Stomach (tissue), 4 donors: ENCODE measurements at regions not wholly inside any gene's neighbourhood (a gene's known extent, or its start where the extent isn't known, plus 50 kb on each side); places are given as distances from the start of the nearest gene placed in this dataset.

ENCODE experiments used
- CTCF ChIP-seq, 7 experiments: fragments of 450-650 bp in 4 of 7; fragments of 200-600 bp in 3 of 7; sonication (generic) in 3 of 7; IDR thresholded peaks; one replicate each; pipeline ENCODE4 v1.5.1; 2016 to 2019; ENCODE audit warnings: antibody characterized with exemption in 7 of 7, control low read depth in 2 of 7, mild to moderate bottlenecking in 1 of 7
- EP300 ChIP-seq: sonication (generic); formaldehyde crosslinking; IDR thresholded peaks from one replicate; pipeline ENCODE4 v1.6.1; 2017; ENCODE audit warnings: antibody characterized with exemption
- POLR2A ChIP-seq, 4 donors: fragments of 450-650 bp; IDR thresholded peaks; one replicate each; pipeline ENCODE4 v1.6.1; 2016; ENCODE audit warnings: antibody characterized with exemption in 4 of 4, control low read depth in 2 of 4, mild to moderate bottlenecking in 1 of 4, moderate library complexity in 1 of 4

- TF ChIP-seq EP300, result no peak
- no peak for TF ChIP-seq CTCF (IDR thresholded peaks at IDR 0.05)
- TF ChIP-seq POLR2A (IDR thresholded peaks at IDR 0.05), result no peak
Observed at GRCh38 chr4:160399826-160400225, 1296.9 kb downstream of the RAPGEF2 start.
